Type B pancreatic cell (in vitro differentiated cells): ENCODE measurements at regions not wholly inside any gene's neighbourhood (a gene's known extent, or its start where the extent isn't known, plus 50 kb on each side); places are given as distances from the start of the nearest gene placed in this dataset.

Experiments
- DNase-seq: peaks from one replicate; pipeline ENCODE4 v3.0.0; 2021; ENCODE audit warnings: mixed read lengths; ENCODE audit not compliant: unreplicated experiment; ENCODE audit errors: extremely low spot score
- H3K27ac Mint-ChIP-seq: 2 replicates; pipeline ENCODE4 v1.8.0; 2021; ENCODE audit warnings: mild to moderate bottlenecking, mixed read lengths
- H3K27me3 Mint-ChIP-seq: 2 replicates; pipeline ENCODE4 v1.8.0; 2021; ENCODE audit warnings: mixed read lengths
- H3K36me3 Mint-ChIP-seq: 2 replicates; pipeline ENCODE4 v1.8.0; 2021; ENCODE audit warnings: mixed read lengths
- H3K4me1 Mint-ChIP-seq: one replicate; pipeline ENCODE4 v1.8.0; 2021; ENCODE audit warnings: mixed read lengths; ENCODE audit not compliant: unreplicated experiment
- H3K4me3 Mint-ChIP-seq: 2 replicates; pipeline ENCODE4 v1.8.0; 2021; ENCODE audit warnings: mild to moderate bottlenecking, mixed read lengths
- H3K9me3 Mint-ChIP-seq: 2 replicates; pipeline ENCODE4 v1.8.0; 2021; ENCODE audit warnings: mixed read lengths
- TF ChIP-seq, protein P1 (sequence below): fragments of 200-600 bp; sonication (generic); conservative IDR thresholded peaks from 2 replicates; pipeline ENCODE4 v1.5.0; 2021; ENCODE audit warnings: antibody characterized with exemption, mild to moderate bottlenecking

DNA sequence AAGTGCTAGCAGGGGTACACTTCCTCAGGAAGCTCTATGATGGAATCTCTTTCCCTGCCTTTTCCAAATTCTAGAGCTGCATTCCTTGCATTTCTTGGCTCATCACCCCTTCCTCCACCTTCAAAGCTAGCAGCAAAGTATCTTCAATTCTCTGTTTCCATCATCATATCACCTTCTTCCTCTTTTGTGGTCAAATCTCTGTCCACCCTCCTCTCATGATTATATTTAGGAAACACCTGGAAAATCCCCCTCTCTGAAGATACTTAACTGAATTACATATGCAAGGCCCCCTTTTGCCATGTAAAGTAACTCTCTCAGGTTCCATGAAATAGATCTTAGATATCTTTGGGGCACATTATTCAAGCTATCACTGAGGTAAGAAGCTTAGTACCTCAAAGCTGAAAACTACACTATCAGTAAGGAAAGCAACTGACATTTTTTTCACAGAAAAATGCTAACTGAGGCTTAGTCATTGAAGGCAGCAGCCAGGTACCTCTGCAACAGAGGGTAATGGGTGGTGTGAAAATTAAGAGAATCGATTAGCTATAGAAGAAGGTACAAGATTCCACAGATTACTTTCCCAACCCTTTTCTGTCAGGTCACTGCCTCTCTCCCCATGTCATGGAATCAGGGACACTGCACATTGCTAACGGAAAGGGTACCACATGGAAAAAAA lies 197.3 kb downstream of the MACC1 start:
- no peak for DNase-seq
- Mint-ChIP-seq H3K9me3 (no peaks in the 10 kb centered on the region), H3K4me1 (no peaks in the 10 kb centered on the region), H3K27ac (no peak overlapping the region), H3K36me3 (no peaks in the 10 kb centered on the region), H3K4me3 (no peak overlapping the region), H3K27me3 (no peaks in the 10 kb centered on the region)
- TF ChIP-seq, protein P1, sequence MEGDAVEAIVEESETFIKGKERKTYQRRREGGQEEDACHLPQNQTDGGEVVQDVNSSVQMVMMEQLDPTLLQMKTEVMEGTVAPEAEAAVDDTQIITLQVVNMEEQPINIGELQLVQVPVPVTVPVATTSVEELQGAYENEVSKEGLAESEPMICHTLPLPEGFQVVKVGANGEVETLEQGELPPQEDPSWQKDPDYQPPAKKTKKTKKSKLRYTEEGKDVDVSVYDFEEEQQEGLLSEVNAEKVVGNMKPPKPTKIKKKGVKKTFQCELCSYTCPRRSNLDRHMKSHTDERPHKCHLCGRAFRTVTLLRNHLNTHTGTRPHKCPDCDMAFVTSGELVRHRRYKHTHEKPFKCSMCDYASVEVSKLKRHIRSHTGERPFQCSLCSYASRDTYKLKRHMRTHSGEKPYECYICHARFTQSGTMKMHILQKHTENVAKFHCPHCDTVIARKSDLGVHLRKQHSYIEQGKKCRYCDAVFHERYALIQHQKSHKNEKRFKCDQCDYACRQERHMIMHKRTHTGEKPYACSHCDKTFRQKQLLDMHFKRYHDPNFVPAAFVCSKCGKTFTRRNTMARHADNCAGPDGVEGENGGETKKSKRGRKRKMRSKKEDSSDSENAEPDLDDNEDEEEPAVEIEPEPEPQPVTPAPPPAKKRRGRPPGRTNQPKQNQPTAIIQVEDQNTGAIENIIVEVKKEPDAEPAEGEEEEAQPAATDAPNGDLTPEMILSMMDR: no peak

DNA sequence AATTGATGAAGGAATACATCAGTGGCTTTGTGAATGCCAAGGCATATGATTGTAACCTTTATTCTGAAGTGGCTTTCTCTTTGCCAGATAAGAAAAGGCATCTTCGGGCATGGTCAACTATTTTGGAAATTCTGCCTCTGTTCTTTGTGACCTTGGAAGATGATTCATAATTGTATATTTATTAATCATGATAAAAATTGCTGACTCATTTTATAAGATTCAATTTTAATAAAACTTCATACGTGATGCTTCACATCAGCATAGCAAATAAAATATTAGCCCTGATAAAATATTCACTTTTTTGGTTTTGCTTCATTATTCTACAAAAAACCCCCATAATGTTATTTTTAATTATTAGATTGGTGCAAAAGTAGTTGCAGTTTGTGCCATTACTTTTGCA lies 200.5 kb downstream of the MACC1 start:
- Mint-ChIP-seq H3K27ac (no peak overlapping the region), H3K9me3 (no peaks in the 10 kb centered on the region), H3K36me3 (no peaks in the 10 kb centered on the region), H3K4me3 (no peak overlapping the region), H3K4me1 (no peaks in the 10 kb centered on the region), H3K27me3 (no peaks in the 10 kb centered on the region)
- TF ChIP-seq, protein P1: no peak
- no peak for DNase-seq

DNA sequence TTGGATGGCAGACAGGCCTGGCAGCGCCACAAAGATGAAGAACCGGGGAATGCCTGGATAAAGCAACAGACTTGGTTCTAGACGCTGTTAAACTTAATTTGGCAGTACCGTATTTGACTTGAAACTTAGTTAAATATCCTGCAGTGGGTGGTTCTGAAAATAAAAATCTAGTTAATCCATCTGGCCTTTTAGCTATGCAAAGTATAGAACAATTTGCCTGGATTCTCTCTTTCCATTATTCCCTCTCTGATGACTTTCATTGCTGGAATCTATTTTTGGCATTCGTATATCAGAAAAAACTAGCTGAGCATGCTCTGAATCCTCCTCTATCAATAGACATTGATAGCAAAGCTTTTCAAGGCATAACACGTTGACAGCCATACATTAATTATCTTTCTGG lies 203.6 kb downstream of the MACC1 start:
- H3K4me1 Mint-ChIP-seq: no peaks in the 10 kb centered on the region

DNA sequence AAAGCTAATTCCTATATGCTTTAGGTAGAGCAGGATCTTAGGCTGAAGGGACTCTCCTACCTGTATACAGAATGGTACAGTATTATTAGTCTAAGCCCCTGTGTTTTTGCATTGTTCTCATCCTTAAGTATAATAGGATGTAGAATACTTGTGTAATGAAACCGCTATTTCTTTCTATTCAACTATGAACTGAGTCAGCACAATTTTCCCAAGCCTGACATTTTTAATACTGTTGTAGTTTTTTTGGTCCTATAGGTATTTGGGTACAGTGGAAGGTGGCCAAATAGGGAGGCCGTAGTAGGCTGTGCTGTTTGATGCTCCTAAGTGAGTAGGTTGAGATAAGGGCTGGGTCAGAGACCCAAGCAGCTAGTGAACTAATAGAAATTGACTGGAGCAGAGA lies 205.1 kb downstream of the MACC1 start:
- no peaks in the 10 kb centered on the region for H3K4me1 Mint-ChIP-seq
- no peaks in the 10 kb centered on the region for H3K27me3 Mint-ChIP-seq
- H3K27ac Mint-ChIP-seq: no peak overlapping the region
- H3K36me3 Mint-ChIP-seq: no peaks in the 10 kb centered on the region
- no peak overlapping the region for H3K4me3 Mint-ChIP-seq
- H3K9me3 Mint-ChIP-seq: no peaks in the 10 kb centered on the region
- TF ChIP-seq, protein P1: no peak
- no peak for DNase-seq

More for the DNA sequence above, 203.6 kb downstream of the MACC1 start:
- Mint-ChIP-seq H3K27me3 (no peaks in the 10 kb centered on the region), H3K4me3 (no peak overlapping the region), H3K27ac (no peak overlapping the region), H3K9me3 (no peaks in the 10 kb centered on the region), H3K36me3 (no peaks in the 10 kb centered on the region)
- DNase-seq: no peak
- TF ChIP-seq, protein P1: no peak

DNA sequence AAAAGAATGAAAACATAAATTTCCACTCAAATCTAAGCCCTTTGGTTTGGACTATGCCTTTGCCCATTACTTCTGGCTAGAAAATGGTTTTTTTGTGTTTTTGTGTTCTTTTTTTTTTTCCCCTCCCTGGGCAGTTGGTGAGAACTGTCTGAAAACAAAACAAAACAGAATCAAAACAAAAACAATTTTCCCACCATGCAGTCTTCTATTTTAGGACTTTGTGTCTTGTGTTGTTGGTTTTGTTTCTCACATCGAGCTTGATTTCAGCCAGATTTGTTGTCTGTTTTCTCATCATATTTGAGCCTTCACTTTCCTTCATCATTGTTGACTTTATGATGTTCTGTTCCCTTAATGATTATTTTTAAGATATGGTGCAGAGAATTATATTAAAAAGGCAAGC lies 206.3 kb downstream of the MACC1 start:
- no peak for DNase-seq
- Mint-ChIP-seq H3K27me3 (no peaks in the 10 kb centered on the region), H3K4me1 (no peaks in the 10 kb centered on the region), H3K9me3 (no peaks in the 10 kb centered on the region), H3K4me3 (no peak overlapping the region), H3K36me3 (no peaks in the 10 kb centered on the region), H3K27ac (no peak overlapping the region)
- TF ChIP-seq, protein P1: no peak

DNA sequence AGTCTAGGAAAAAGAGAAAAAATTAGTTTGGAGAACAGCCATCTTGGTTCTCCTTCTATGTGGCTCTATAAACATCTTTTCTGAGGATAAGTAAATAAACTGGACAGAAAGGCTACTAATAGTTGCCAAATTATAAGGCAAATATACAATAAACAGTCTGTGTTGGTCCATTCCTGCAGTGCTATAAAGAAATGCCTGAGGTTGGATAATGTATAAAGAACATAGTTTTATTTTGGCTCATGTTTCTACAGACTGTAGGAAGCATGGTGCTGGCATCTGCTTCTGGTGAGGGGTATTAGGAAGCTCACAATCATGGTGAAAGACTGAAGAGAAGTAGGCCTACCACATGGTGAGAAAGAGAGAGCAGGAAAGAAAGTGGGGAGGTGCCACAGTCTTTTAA lies 209.7 kb downstream of the MACC1 start:
- H3K9me3 Mint-ChIP-seq: peaks cover 4% of the 10 kb centered on the region
- TF ChIP-seq, protein P1: no peak
- no peak for DNase-seq
- no peak overlapping the region for H3K4me3 Mint-ChIP-seq
- no peak overlapping the region for H3K27ac Mint-ChIP-seq
- no peaks in the 10 kb centered on the region for H3K36me3 Mint-ChIP-seq
- no peaks in the 10 kb centered on the region for H3K27me3 Mint-ChIP-seq
- H3K4me1 Mint-ChIP-seq: no peaks in the 10 kb centered on the region
